Liver (tissue), 3 donors: ENCODE measurements at regions not wholly inside any gene's neighbourhood (a gene's known extent, or its start where the extent isn't known, plus 50 kb on each side); places are given as distances from the start of the nearest gene placed in this dataset.

Experiments
- ATF3 ChIP-seq: IDR thresholded peaks from 2 replicates; pipeline ENCODE4 v1.6.1; 2016; ENCODE audit warnings: antibody characterized with exemption
- EGR1 ChIP-seq, 2 donors: IDR thresholded peaks; 2 replicates each; pipeline ENCODE4 v1.6.1; 2016 to 2018; ENCODE audit warnings: antibody characterized with exemption in 2 of 2, low read depth in 2 of 2
- FOXA1 ChIP-seq: IDR thresholded peaks from 2 replicates; pipeline ENCODE4 v1.6.1; 2016; ENCODE audit warnings: antibody characterized with exemption
- GABPA ChIP-seq, 2 donors: IDR thresholded peaks in 1 of 2; conservative IDR thresholded peaks in 1 of 2; 2 replicates each; pipeline ENCODE4 v1.6.1; 2016; ENCODE audit warnings: antibody characterized with exemption in 2 of 2, mild to moderate bottlenecking in 1 of 2, moderate library complexity in 1 of 2
- HNF4A ChIP-seq, 2 donors: conservative IDR thresholded peaks; 2 replicates each; pipeline ENCODE4 v1.6.1; 2016; ENCODE audit warnings: antibody characterized with exemption in 2 of 2, mild to moderate bottlenecking in 2 of 2
- JUND ChIP-seq, 2 donors: IDR thresholded peaks; 2 replicates each; pipeline ENCODE4 v1.6.1; 2016; ENCODE audit warnings: antibody characterized with exemption in 2 of 2
- RAD21 ChIP-seq, 2 donors: IDR thresholded peaks; 2 replicates each; pipeline ENCODE4 v1.6.1; 2016; ENCODE audit warnings: antibody characterized with exemption in 2 of 2, mild to moderate bottlenecking in 2 of 2
- REST ChIP-seq: IDR thresholded peaks from 2 replicates; pipeline ENCODE4 v1.6.1; 2016; ENCODE audit warnings: antibody characterized with exemption, mild to moderate bottlenecking
- SP1 ChIP-seq: IDR thresholded peaks from 2 replicates; pipeline ENCODE4 v1.6.1; 2018; ENCODE audit warnings: antibody characterized with exemption, mild to moderate bottlenecking
- TAF1 ChIP-seq: conservative IDR thresholded peaks from 2 replicates; pipeline ENCODE4 v1.6.1; 2016; ENCODE audit warnings: antibody characterized with exemption, mild to moderate bottlenecking
- YY1 ChIP-seq: IDR thresholded peaks from 2 replicates; pipeline ENCODE4 v1.6.1; 2016; ENCODE audit warnings: antibody characterized with exemption, mild to moderate bottlenecking
- TF ChIP-seq, protein P1 (sequence below): fragments of 150-350 bp; IDR thresholded peaks from 2 replicates; pipeline ENCODE4 v1.5.1; 2017; ENCODE audit warnings: improper control_type of control experiment, low read depth, low read length; ENCODE audit not compliant: missing input control
- TF ChIP-seq, protein P2 (sequence below): IDR thresholded peaks from 2 replicates; pipeline ENCODE4 v1.6.1; 2016; ENCODE audit warnings: antibody characterized with exemption
- TF ChIP-seq, protein P3 (sequence below): IDR thresholded peaks from 2 replicates; pipeline ENCODE4 v1.6.1; 2016; ENCODE audit warnings: antibody characterized with exemption
- donor health status: healthy.
- donor health status: healthy.

GRCh38 chr13:30370146-30370545 is 52.1 kb upstream of the UBE2L5 start:
- TF ChIP-seq, protein P1, sequence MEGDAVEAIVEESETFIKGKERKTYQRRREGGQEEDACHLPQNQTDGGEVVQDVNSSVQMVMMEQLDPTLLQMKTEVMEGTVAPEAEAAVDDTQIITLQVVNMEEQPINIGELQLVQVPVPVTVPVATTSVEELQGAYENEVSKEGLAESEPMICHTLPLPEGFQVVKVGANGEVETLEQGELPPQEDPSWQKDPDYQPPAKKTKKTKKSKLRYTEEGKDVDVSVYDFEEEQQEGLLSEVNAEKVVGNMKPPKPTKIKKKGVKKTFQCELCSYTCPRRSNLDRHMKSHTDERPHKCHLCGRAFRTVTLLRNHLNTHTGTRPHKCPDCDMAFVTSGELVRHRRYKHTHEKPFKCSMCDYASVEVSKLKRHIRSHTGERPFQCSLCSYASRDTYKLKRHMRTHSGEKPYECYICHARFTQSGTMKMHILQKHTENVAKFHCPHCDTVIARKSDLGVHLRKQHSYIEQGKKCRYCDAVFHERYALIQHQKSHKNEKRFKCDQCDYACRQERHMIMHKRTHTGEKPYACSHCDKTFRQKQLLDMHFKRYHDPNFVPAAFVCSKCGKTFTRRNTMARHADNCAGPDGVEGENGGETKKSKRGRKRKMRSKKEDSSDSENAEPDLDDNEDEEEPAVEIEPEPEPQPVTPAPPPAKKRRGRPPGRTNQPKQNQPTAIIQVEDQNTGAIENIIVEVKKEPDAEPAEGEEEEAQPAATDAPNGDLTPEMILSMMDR: no peak
- TF ChIP-seq, protein P2, sequence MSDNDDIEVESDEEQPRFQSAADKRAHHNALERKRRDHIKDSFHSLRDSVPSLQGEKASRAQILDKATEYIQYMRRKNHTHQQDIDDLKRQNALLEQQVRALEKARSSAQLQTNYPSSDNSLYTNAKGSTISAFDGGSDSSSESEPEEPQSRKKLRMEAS: no peak
- no peak for TF ChIP-seq GABPA (IDR thresholded peaks at IDR 0.05 in 1 of 2, conservative IDR thresholded peaks at IDR 0.05 in 1 of 2)
- no peak for TF ChIP-seq TAF1
- no peak for TF ChIP-seq YY1
- TF ChIP-seq RAD21 (IDR thresholded peaks at IDR 0.05): no peak
- TF ChIP-seq REST: no peak
- no peak for TF ChIP-seq ATF3
- no peak for TF ChIP-seq JUND (IDR thresholded peaks at IDR 0.05)
- TF ChIP-seq EGR1 (IDR thresholded peaks at IDR 0.05; ENCODE audit: low read depth in 2 of 2): no peak
- no peak for TF ChIP-seq HNF4A (conservative IDR thresholded peaks at IDR 0.05)
- TF ChIP-seq FOXA1: no peak
- TF ChIP-seq, protein P3, sequence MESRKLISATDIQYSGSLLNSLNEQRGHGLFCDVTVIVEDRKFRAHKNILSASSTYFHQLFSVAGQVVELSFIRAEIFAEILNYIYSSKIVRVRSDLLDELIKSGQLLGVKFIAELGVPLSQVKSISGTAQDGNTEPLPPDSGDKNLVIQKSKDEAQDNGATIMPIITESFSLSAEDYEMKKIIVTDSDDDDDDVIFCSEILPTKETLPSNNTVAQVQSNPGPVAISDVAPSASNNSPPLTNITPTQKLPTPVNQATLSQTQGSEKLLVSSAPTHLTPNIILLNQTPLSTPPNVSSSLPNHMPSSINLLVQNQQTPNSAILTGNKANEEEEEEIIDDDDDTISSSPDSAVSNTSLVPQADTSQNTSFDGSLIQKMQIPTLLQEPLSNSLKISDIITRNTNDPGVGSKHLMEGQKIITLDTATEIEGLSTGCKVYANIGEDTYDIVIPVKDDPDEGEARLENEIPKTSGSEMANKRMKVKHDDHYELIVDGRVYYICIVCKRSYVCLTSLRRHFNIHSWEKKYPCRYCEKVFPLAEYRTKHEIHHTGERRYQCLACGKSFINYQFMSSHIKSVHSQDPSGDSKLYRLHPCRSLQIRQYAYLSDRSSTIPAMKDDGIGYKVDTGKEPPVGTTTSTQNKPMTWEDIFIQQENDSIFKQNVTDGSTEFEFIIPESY: no peak
- TF ChIP-seq SP1: no peak
